OCI-LY1 (cell line): ENCODE measurements at regions not wholly inside any gene's neighbourhood (a gene's known extent, or its start where the extent isn't known, plus 50 kb on each side); places are given as distances from the start of the nearest gene placed in this dataset.

Experiments
- EZH2 ChIP-seq: fragments of 200-600 bp; sonication (generic), shearing (Covaris generic); IDR thresholded peaks from 2 replicates; pipeline ENCODE4 v1.8.0; 2017; ENCODE audit warnings: borderline replicate concordance, mixed run types, mild to moderate bottlenecking, antibody characterized with exemption, low read length, moderate library complexity, mixed read lengths
- TF ChIP-seq, protein P1 (sequence below): fragments of 200-600 bp; sonication (generic), shearing (Covaris generic); IDR thresholded peaks from 2 replicates; pipeline ENCODE4 v1.5.1; 2017; ENCODE audit warnings: mild to moderate bottlenecking, antibody characterized with exemption, low read length, moderate library complexity, mixed read lengths

DNA sequence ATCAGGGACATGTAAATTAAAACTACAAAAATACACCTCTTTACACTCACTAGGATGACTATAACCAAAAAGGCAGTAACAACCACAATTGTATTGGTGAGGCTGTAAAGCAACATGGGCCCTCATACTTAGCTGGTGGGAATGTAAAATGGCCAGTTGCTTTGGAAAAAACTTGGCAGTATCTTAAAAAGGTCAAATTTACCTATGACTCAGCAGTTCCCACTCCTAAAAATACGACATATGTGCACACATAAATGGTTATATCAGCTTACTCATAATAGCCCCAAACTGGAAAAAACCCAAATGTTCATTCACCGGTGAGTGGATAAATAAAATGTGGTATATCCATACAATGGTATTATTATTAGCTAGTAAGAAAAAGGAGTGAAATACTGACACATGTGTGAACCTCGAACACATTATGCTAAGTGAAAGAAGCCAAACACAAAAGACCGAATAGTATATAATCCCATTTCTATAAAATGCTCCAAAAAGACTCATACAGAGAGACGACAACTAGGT is 391.4 kb downstream of the NPIPA8 start:
- TF ChIP-seq, protein P1, sequence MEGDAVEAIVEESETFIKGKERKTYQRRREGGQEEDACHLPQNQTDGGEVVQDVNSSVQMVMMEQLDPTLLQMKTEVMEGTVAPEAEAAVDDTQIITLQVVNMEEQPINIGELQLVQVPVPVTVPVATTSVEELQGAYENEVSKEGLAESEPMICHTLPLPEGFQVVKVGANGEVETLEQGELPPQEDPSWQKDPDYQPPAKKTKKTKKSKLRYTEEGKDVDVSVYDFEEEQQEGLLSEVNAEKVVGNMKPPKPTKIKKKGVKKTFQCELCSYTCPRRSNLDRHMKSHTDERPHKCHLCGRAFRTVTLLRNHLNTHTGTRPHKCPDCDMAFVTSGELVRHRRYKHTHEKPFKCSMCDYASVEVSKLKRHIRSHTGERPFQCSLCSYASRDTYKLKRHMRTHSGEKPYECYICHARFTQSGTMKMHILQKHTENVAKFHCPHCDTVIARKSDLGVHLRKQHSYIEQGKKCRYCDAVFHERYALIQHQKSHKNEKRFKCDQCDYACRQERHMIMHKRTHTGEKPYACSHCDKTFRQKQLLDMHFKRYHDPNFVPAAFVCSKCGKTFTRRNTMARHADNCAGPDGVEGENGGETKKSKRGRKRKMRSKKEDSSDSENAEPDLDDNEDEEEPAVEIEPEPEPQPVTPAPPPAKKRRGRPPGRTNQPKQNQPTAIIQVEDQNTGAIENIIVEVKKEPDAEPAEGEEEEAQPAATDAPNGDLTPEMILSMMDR = no peak
- no peak for TF ChIP-seq EZH2
